H1 (cell line): ENCODE measurements at regions not wholly inside any gene's neighbourhood (a gene's known extent, or its start where the extent isn't known, plus 50 kb on each side); places are given as distances from the start of the nearest gene placed in this dataset.

Source experiments
- CTCF ChIA-PET: fragments of 300-600 bp; sonication (Branson Sonifier 250); formaldehyde crosslinking; loops from one replicate; lab custom pipeline; 2021; ENCODE audit not compliant: partially characterized antibody; lab: Charles Lee
- POLR2A ChIA-PET: fragments of 300-600 bp; sonication (Branson Sonifier 250); formaldehyde crosslinking; loops from one replicate; lab custom pipeline; 2021; ENCODE audit warnings: inconsistent platforms; ENCODE audit not compliant: partially characterized antibody; lab: Charles Lee
- DNase-seq, 2 experiments: peaks; one replicate each; pipeline versions ENCODE4 v3.0.0 to v3.0.0-alpha.2; 2010 to 2022; ENCODE audit warnings: low spot score in 2 of 2, low read depth in 1 of 2, mixed read lengths in 1 of 2
- FAIRE-seq: peaks from 2 replicates; lab custom pipeline; 2011; peaks lifted over from hg19 to GRCh38; lab: Jason Lieb, UNC
- H2AFZ ChIP-seq: 2 replicates; pipeline ENCODE4 v1.8.1; 2012; ENCODE audit warnings: low read length, inconsistent platforms
- H2AK5ac ChIP-seq: 2 replicates; pipeline ENCODE4 v1.6.1; 2013; ENCODE audit warnings: low read depth, low read length
- H2BK120ac ChIP-seq: replicated peaks from 2 replicates; pipeline ENCODE3; 2013; ENCODE audit warnings: low read depth, low read length, inconsistent platforms
- H2BK12ac ChIP-seq: 2 replicates; pipeline ENCODE4 v1.6.1; 2013; ENCODE audit warnings: low read depth, low read length
- H2BK15ac ChIP-seq: 2 replicates; pipeline ENCODE4 v1.6.1; 2013; ENCODE audit warnings: low read length
- H2BK20ac ChIP-seq: 2 replicates; pipeline ENCODE4 v1.6.1; 2013; ENCODE audit warnings: low read length
- H2BK5ac ChIP-seq: 2 replicates; pipeline ENCODE4 v1.6.1; 2013; ENCODE audit warnings: low read depth, low read length
- H3K14ac ChIP-seq: 2 replicates; pipeline ENCODE4 v1.6.1; 2013; ENCODE audit warnings: inconsistent platforms; ENCODE audit not compliant: insufficient read length
- H3K18ac ChIP-seq: 2 replicates; pipeline ENCODE4 v1.6.1; 2013; ENCODE audit warnings: low read length; ENCODE audit errors: extremely low read depth
- H3K23ac ChIP-seq: 2 replicates; pipeline ENCODE4 v1.6.1; 2013; ENCODE audit warnings: inconsistent platforms; ENCODE audit not compliant: insufficient read length
- H3K23me2 ChIP-seq: 2 replicates; pipeline ENCODE4 v1.6.1; 2013; ENCODE audit warnings: low read depth, low read length
- H3K27ac ChIP-seq: 2 replicates; pipeline ENCODE4 v1.6.1; 2011; ENCODE audit warnings: low read depth, low read length, inconsistent platforms
- H3K27me3 ChIP-seq, 4 experiments: replicated peaks in 1 of 4; 1 replicate in 1 of 4; 2 replicates in 3 of 4; pipeline versions ENCODE4 v1.6.1 to v1.8.1; 2011 to 2013; ENCODE audit warnings: low read length in 3 of 4, mild to moderate bottlenecking in 3 of 4, inconsistent platforms in 2 of 4, mixed read lengths in 2 of 4, moderate library complexity in 1 of 4; ENCODE audit not compliant: control insufficient read depth in 3 of 4, insufficient read depth in 3 of 4; ENCODE audit errors: extremely low read depth in 1 of 4
- H3K36me3 ChIP-seq, 4 experiments: 2 replicates each; pipeline versions ENCODE4 v1.6.1 to v1.8.1; 2011 to 2013; ENCODE audit warnings: mild to moderate bottlenecking in 4 of 4, low read length in 3 of 4, moderate library complexity in 2 of 4, control low read depth in 1 of 4, inconsistent platforms in 1 of 4; ENCODE audit not compliant: insufficient read depth in 4 of 4, control insufficient read depth in 2 of 4
- H3K4ac ChIP-seq: replicated peaks from 2 replicates; pipeline ENCODE3; 2013; ENCODE audit warnings: low read length, low read depth, mixed read lengths, inconsistent platforms; ENCODE audit not compliant: insufficient read length
- H3K4me1 ChIP-seq, 4 experiments: replicated peaks in 1 of 4; 1 replicate in 1 of 4; 2 replicates in 3 of 4; pipeline versions ENCODE4 v1.6.1 to v1.8.1; 2011 to 2013; ENCODE audit warnings: low read length in 3 of 4, inconsistent platforms in 2 of 4, mixed read lengths in 1 of 4; ENCODE audit not compliant: insufficient read depth in 4 of 4, control insufficient read depth in 3 of 4
- H3K4me2 ChIP-seq, 2 experiments: 2 replicates each; pipeline versions ENCODE4 v1.6.1 to v1.8.1; 2011 to 2013; ENCODE audit warnings: low read depth in 2 of 2, low read length in 2 of 2, control low read depth in 1 of 2, inconsistent platforms in 1 of 2, mild to moderate bottlenecking in 1 of 2; ENCODE audit not compliant: insufficient read depth in 1 of 2
- H3K4me3 ChIP-seq, 4 experiments: fragments of 200-600, 300-600 bp in 1 of 4; sonication (generic), shearing (Covaris generic), sonication (Bioruptor Twin) in 1 of 4; 2 replicates each; pipeline versions ENCODE4 v1.5.1 to v1.8.1; 2011 to 2016; ENCODE audit warnings: low read length in 4 of 4, low read depth in 3 of 4, control low read depth in 2 of 4, inconsistent platforms in 2 of 4, mild to moderate bottlenecking in 2 of 4, mixed read lengths in 1 of 4, moderate library complexity in 1 of 4; ENCODE audit not compliant: insufficient read depth in 2 of 4; ENCODE audit errors: extremely low read depth in 1 of 4
- H3K56ac ChIP-seq: replicated peaks from 2 replicates; pipeline ENCODE3; 2013; ENCODE audit warnings: low read depth, mild to moderate bottlenecking, mixed read lengths, low read length, inconsistent platforms; ENCODE audit not compliant: insufficient read length
- H3K79me1 ChIP-seq: 2 replicates; pipeline ENCODE4 v1.6.1; 2013; ENCODE audit warnings: low read depth, low read length, control low read depth
- H3K79me2 ChIP-seq, 2 experiments: 2 replicates each; pipeline versions ENCODE4 v1.6.1 to v1.8.1; 2012 to 2013; ENCODE audit warnings: low read length in 2 of 2, mild to moderate bottlenecking in 2 of 2, inconsistent platforms in 1 of 2; ENCODE audit not compliant: insufficient read depth in 2 of 2, control insufficient read depth in 1 of 2
- H3K9ac ChIP-seq, 4 experiments: replicated peaks in 1 of 4; 1 replicate in 1 of 4; 2 replicates in 3 of 4; pipeline versions ENCODE4 v1.6.1 to v1.8.1; 2011 to 2013; ENCODE audit warnings: low read depth in 3 of 4, low read length in 3 of 4, control low read depth in 2 of 4, mild to moderate bottlenecking in 2 of 4, moderate library complexity in 2 of 4, inconsistent platforms in 1 of 4; ENCODE audit errors: extremely low read depth in 1 of 4
- H3K9me3 ChIP-seq, 2 experiments: 2 replicates each; pipeline versions ENCODE4 v1.6.1 to v1.8.1; 2012 to 2013; ENCODE audit warnings: mild to moderate bottlenecking in 2 of 2, moderate library complexity in 2 of 2, control low read depth in 1 of 2, inconsistent platforms in 1 of 2, low read depth in 1 of 2, low read length in 1 of 2, mixed read lengths in 1 of 2; ENCODE audit not compliant: insufficient read depth in 2 of 2
- H4K20me1 ChIP-seq, 2 experiments: replicated peaks in 1 of 2; 2 replicates each; pipeline versions ENCODE3 to v1.8.1; 2011 to 2013; ENCODE audit warnings: inconsistent platforms in 2 of 2, low read length in 2 of 2, mild to moderate bottlenecking in 1 of 2; ENCODE audit not compliant: insufficient read depth in 2 of 2, control insufficient read depth in 1 of 2
- H4K5ac ChIP-seq: 2 replicates; pipeline ENCODE4 v1.6.1; 2013; ENCODE audit warnings: low read length, low read depth, mixed read lengths, inconsistent platforms; ENCODE audit not compliant: insufficient read length
- H4K8ac ChIP-seq: 2 replicates; pipeline ENCODE4 v1.8.0; 2013; ENCODE audit warnings: mild to moderate bottlenecking, moderate library complexity, low read length, inconsistent platforms; ENCODE audit not compliant: insufficient read depth; ENCODE audit errors: extremely low read depth
- H4K91ac ChIP-seq: replicated peaks from 2 replicates; pipeline ENCODE3; 2013; ENCODE audit warnings: low read length, mixed read lengths, inconsistent platforms; ENCODE audit not compliant: insufficient read length
- ASH2L ChIP-seq: fragments of 200-600, 300-600 bp; sonication (generic); IDR thresholded peaks from one replicate; pipeline ENCODE4 v1.7.1; 2017; ENCODE audit warnings: low read length
- CBX8 ChIP-seq: fragments of 300-800, 300-1000 bp; sonication (generic); IDR thresholded peaks from 2 replicates; pipeline ENCODE4 v1.7.1; 2016; ENCODE audit warnings: low read depth, low read length, borderline replicate concordance
- JUN ChIP-seq: IDR thresholded peaks from 2 replicates; pipeline ENCODE4 v1.6.1; 2011; ENCODE audit warnings: low read depth, mild to moderate bottlenecking, improper control_type of control experiment, low read length
- RNF2 ChIP-seq: fragments of 200-900, 300-1000 bp; sonication (generic); IDR thresholded peaks from 2 replicates; pipeline ENCODE4 v1.7.1; 2016; ENCODE audit warnings: borderline replicate concordance, low read depth, mild to moderate bottlenecking, antibody characterized with exemption, low read length; ENCODE audit not compliant: poor library complexity, severe bottlenecking; ENCODE audit errors: missing control alignments
- TAF7 ChIP-seq: optimal IDR thresholded peaks from 2 replicates; pipeline ENCODE3; 2011; ENCODE audit warnings: low read depth, mild to moderate bottlenecking, inconsistent platforms, low read length, moderate library complexity, borderline replicate concordance
- USF2 ChIP-seq: IDR thresholded peaks from 2 replicates; pipeline ENCODE4 v1.6.1; 2011; ENCODE audit warnings: low read length, improper control_type of control experiment
- WGBS, 2 experiments: shearing (Covaris generic) in 1 of 2; methylation state at CpG; one replicate each; pipeline versions ENCODE4 v1.1.6 to v1.1.7; 2013 to 2015; ENCODE audit warnings: low lambda C conversion rate in 2 of 2, mixed read lengths in 2 of 2, inconsistent platforms in 1 of 2, low coverage in 1 of 2, missing lambda C conversion rate in 1 of 2; ENCODE audit not compliant: insufficient replicate concordance in 2 of 2, insufficient coverage in 1 of 2, insufficient read length in 1 of 2; ENCODE audit errors: extremely low coverage in 1 of 2, missing lambda C conversion rate in 1 of 2; 5-methylcytosine and 5-hydroxymethylcytosine counted together
- TF ChIP-seq, protein P1 (sequence below), 3 experiments: IDR thresholded peaks; 1 replicate in 2 of 3; 2 replicates in 1 of 3; pipeline versions ENCODE4 v1.5.1 to v1.6.1; 2011; ENCODE audit warnings: low read length in 3 of 3, mild to moderate bottlenecking in 3 of 3, inconsistent platforms in 2 of 3, low read depth in 1 of 3, moderate library complexity in 1 of 3; ENCODE audit not compliant: insufficient read depth in 1 of 3; ENCODE audit errors: control extremely low read depth in 1 of 3

DNA sequence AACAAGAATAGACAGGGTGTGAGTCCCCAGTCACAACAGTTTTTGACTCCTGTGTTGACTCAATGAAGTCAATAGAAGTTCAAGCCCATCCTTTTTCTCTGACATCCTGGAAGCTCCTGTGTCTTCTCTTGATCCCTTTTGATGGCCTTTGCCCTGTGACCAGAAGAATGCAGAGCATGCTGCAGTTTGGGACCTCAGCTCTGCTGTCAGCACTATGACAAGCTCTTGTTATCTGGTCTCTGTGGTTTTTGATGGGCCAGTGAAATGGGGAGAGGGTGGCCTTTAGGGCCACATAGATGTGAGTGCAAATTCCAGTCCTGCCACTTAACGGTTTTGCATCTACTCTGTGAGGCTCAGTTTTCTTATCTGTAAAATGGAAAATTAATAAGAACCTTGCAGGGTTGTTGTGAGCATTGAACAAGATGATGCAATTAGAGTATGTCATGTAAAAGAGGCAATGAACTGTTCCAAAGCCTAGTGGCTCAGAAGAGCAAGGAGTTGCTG, 102.4 kb upstream of the IKZF1 start:
- H3K4me3 ChIP-seq = no peak overlapping the region
- no peak overlapping the region for H4K5ac ChIP-seq
- POLR2A ChIA-PET = no interaction called here
- peaks cover 0 to 4% (median 0%) of the 10 kb centered on the region in 4 experiments; a peak in 1 of 7 replicates for H3K4me1 ChIP-seq
- no peaks in the 10 kb centered on the region for H3K9me3 ChIP-seq
- CTCF ChIA-PET = interaction anchor here (1.3 to 1.9 kb wide), 5 partner anchors 19 to 241 kb away, joined by 4 to 6 read pairs (median 5); no protein-coding TSS in a partner anchor
- H3K79me2 ChIP-seq = no peaks in the 10 kb centered on the region
- H3K79me1 ChIP-seq = no peaks in the 10 kb centered on the region
- H3K14ac ChIP-seq = no peak overlapping the region
- DNase-seq = no peak
- H3K23ac ChIP-seq = no peak overlapping the region
- H2BK12ac ChIP-seq = no peak overlapping the region
- no peak overlapping the region for H3K9ac ChIP-seq
- H3K56ac ChIP-seq = no peak overlapping the region
- no peak overlapping the region for H3K18ac ChIP-seq
- no peaks in the 10 kb centered on the region; a peak in 1 of 7 replicates for H3K27me3 ChIP-seq
- no peak overlapping the region for H3K4me2 ChIP-seq
- no peak for FAIRE-seq
- H4K91ac ChIP-seq = no peak overlapping the region
- H4K8ac ChIP-seq = no peak overlapping the region
- no peak overlapping the region for H3K4ac ChIP-seq
- H2AK5ac ChIP-seq = no peak overlapping the region
- H2AFZ ChIP-seq = no peak overlapping the region
- no peaks in the 10 kb centered on the region for H3K36me3 ChIP-seq
- H2BK20ac ChIP-seq = no peak overlapping the region
- no peak overlapping the region for H2BK15ac ChIP-seq
- TF ChIP-seq, protein P1, sequence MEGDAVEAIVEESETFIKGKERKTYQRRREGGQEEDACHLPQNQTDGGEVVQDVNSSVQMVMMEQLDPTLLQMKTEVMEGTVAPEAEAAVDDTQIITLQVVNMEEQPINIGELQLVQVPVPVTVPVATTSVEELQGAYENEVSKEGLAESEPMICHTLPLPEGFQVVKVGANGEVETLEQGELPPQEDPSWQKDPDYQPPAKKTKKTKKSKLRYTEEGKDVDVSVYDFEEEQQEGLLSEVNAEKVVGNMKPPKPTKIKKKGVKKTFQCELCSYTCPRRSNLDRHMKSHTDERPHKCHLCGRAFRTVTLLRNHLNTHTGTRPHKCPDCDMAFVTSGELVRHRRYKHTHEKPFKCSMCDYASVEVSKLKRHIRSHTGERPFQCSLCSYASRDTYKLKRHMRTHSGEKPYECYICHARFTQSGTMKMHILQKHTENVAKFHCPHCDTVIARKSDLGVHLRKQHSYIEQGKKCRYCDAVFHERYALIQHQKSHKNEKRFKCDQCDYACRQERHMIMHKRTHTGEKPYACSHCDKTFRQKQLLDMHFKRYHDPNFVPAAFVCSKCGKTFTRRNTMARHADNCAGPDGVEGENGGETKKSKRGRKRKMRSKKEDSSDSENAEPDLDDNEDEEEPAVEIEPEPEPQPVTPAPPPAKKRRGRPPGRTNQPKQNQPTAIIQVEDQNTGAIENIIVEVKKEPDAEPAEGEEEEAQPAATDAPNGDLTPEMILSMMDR (IDR thresholded peaks at IDR 0.05; ENCODE audit: control extremely low read depth in 1 of 3, insufficient read depth in 1 of 3, low read depth in 1 of 3, low read length in 3 of 3) = no peak
- no peak for TF ChIP-seq ASH2L
- TF ChIP-seq CBX8 = no peak
- TF ChIP-seq USF2 = no peak
- no peak for TF ChIP-seq RNF2
- TF ChIP-seq JUN = no peak
- no peak for TF ChIP-seq TAF7
- H3K27ac ChIP-seq = no peak overlapping the region
- no peaks in the 10 kb centered on the region for H3K23me2 ChIP-seq
- 88% methylated on average over 1 of the region's 1 CpG; no CpG with 5 or more reads in 1 of the 2 experiments for WGBS, 2 experiments
- H2BK5ac ChIP-seq = no peak overlapping the region
- H4K20me1 ChIP-seq = no peaks in the 10 kb centered on the region
- H2BK120ac ChIP-seq = no peak overlapping the region
